ENCODE measurements at regions not wholly inside any gene's neighbourhood (a gene's known extent, or its start where the extent isn't known, plus 50 kb on each side); places are given as distances from the start of the nearest gene placed in this dataset.
A peak's percentile ranks its signal among the peaks of the same experiment; 100 is the strongest.

- TF ChIP-seq POLR2AphosphoS5 (IDR thresholded peaks at IDR 0.05) (peak; percentile 68 to 81 (median 71)), CTCF (IDR thresholded peaks at IDR 0.05 in 8 of 11, conservative IDR thresholded peaks at IDR 0.05 in 3 of 11) (no peak)
- intact Hi-C loops (cut with DNase I; ENCODE audit: low total_unique reads), result no loop called here
- H3K4me1 ChIP-seq, result peaks cover 10 to 73% (median 41%) of the 10 kb centered on the region in 6 donors
- no peaks in the 10 kb centered on the region for H3K36me3 ChIP-seq
- 15 to 18% (median 15%) methylated on average over 11 of the region's 11 CpGs for WGBS, 5 donors
- H3K27ac ChIP-seq, result peak overlapping the region in 7 of 8 donors; percentile 74 to 87 (median 80)
- peak; percentile 81 for DNase-seq
- H3K9me3 ChIP-seq, result no peaks in the 10 kb centered on the region
- peak overlapping the region in 3 of 8 donors; percentile 12 to 43 (median 16) for H3K4me3 ChIP-seq
- no peaks in the 10 kb centered on the region for H3K27me3 ChIP-seq (replicated peaks in 1 of 7)
Observed at GRCh38 chr3:159852821-159853505, 135.7 kb upstream of the IL12A start.

DNA sequence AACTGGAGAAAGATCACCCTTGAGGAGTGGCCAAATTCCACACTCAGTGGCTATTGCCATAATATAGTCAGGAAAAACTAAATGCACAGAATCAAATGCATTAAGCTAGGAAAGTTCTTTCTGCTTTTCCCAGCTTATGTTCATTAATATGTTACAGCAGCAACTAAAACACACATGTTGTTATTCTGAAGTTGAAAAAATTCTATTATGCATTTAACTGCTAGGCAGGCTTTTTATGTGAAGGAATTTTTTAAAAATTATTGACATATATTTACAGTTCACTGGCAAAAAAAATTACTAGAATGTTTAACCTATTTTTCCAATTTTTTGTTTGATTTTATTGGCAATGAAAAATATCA lies 135.2 kb upstream of the IL12A start:
- peak overlapping the region in 7 of 8 donors; percentile 74 to 87 (median 80) for H3K27ac ChIP-seq
- TF ChIP-seq CTCF (IDR thresholded peaks at IDR 0.05 in 8 of 11, conservative IDR thresholded peaks at IDR 0.05 in 3 of 11) (no peak), POLR2AphosphoS5 (IDR thresholded peaks at IDR 0.05) (no peak), POLR2A (IDR thresholded peaks at IDR 0.05) (no peak)
- DNase-seq, result no peak
- H3K4me1 ChIP-seq, result peaks cover 11 to 68% (median 40%) of the 10 kb centered on the region in 6 donors
- no peaks in the 10 kb centered on the region for H3K36me3 ChIP-seq
- peak overlapping the region in 3 of 8 donors; percentile 12 to 43 (median 16) for H3K4me3 ChIP-seq
- no peaks in the 10 kb centered on the region for H3K9me3 ChIP-seq
- no peaks in the 10 kb centered on the region for H3K27me3 ChIP-seq (replicated peaks in 1 of 7)
- intact Hi-C loops (cut with DNase I; ENCODE audit: low total_unique reads), result no loop called here

- 38 to 65% (median 45%) methylated on average over 8 of the region's 8 CpGs for WGBS, 5 donors
- TF ChIP-seq POLR2AphosphoS5 (IDR thresholded peaks at IDR 0.05) (peak in 1 of 3 donors; percentile 57), POLR2A (IDR thresholded peaks at IDR 0.05) (no peak), CTCF (IDR thresholded peaks at IDR 0.05 in 8 of 11, conservative IDR thresholded peaks at IDR 0.05 in 3 of 11) (no peak)
- no peaks in the 10 kb centered on the region for H3K9me3 ChIP-seq
- intact Hi-C loops (cut with DNase I; ENCODE audit: low total_unique reads), result no loop called here
- H3K4me3 ChIP-seq, result peak overlapping the region in 4 of 8 donors; percentile 3 to 43 (median 14)
- DNase-seq, result no peak
- no peaks in the 10 kb centered on the region for H3K27me3 ChIP-seq (replicated peaks in 1 of 7)
- no peaks in the 10 kb centered on the region for H3K36me3 ChIP-seq
- H3K27ac ChIP-seq, result peak overlapping the region; percentile 20 to 87 (median 80)
- peaks cover 11 to 66% (median 39%) of the 10 kb centered on the region in 6 donors for H3K4me1 ChIP-seq
Observed at GRCh38 chr3:159854500-159855124, 134.0 kb upstream of the IL12A start.

GRCh38 chr3:159855599-159856346 lies 132.9 kb upstream of the IL12A start:
- H3K4me3 ChIP-seq, result peak overlapping the region in 2 of 8 donors; percentile 11 to 38
- no peak for TF ChIP-seq POLR2A (IDR thresholded peaks at IDR 0.05)
- no peak for TF ChIP-seq CTCF (IDR thresholded peaks at IDR 0.05 in 8 of 11, conservative IDR thresholded peaks at IDR 0.05 in 3 of 11)
- no peak for TF ChIP-seq POLR2AphosphoS5 (IDR thresholded peaks at IDR 0.05)
- no peaks in the 10 kb centered on the region for H3K36me3 ChIP-seq
- H3K9me3 ChIP-seq, result no peaks in the 10 kb centered on the region
- H3K27ac ChIP-seq, result peak overlapping the region in 7 of 8 donors; percentile 26 to 87 (median 76)
- H3K4me1 ChIP-seq, result peaks cover 11 to 76% (median 44%) of the 10 kb centered on the region in 6 donors
- intact Hi-C loops (cut with DNase I; ENCODE audit: low total_unique reads), result no loop called here
- H3K27me3 ChIP-seq (replicated peaks in 1 of 7), result no peaks in the 10 kb centered on the region
- DNase-seq, result no peak
- 38 to 51% (median 50%) methylated on average over 5 of the region's 5 CpGs for WGBS, 5 donors

All from spleen (tissue), 11 donors.